ENCODE measurements at regions not wholly inside any gene's neighbourhood (a gene's known extent, or its start where the extent isn't known, plus 50 kb on each side); places are given as distances from the start of the nearest gene placed in this dataset.
"Not testable (repeated sequence)": the region's sequence is repeated elsewhere in the genome, so short reads cannot be mapped to it uniquely, and the experiment has no call there.

DNA sequence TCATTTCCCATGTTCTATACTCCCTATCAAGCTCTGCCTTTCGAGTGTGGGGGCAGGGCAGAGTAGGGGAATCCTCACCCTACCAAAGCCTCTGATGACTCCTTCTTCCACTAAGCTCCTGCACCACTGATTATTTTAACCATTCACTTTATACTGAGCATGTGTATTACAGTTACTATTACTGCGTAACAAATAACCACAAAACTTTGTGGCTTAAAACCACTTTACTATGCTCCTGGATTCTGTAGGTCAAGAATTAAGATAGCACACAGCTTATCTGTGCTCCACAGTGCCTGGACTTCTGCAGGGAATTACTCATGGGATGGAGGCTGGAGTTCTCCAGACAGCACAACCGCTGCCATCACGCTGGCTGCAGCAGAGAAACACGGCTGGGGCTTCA is 117.4 kb upstream of the DNAJC10 start:
- DNase-seq: no peak

GRCh38 chr2:182605166-182605565 is 110.9 kb upstream of the DNAJC10 start:
- no peak for DNase-seq

DNA sequence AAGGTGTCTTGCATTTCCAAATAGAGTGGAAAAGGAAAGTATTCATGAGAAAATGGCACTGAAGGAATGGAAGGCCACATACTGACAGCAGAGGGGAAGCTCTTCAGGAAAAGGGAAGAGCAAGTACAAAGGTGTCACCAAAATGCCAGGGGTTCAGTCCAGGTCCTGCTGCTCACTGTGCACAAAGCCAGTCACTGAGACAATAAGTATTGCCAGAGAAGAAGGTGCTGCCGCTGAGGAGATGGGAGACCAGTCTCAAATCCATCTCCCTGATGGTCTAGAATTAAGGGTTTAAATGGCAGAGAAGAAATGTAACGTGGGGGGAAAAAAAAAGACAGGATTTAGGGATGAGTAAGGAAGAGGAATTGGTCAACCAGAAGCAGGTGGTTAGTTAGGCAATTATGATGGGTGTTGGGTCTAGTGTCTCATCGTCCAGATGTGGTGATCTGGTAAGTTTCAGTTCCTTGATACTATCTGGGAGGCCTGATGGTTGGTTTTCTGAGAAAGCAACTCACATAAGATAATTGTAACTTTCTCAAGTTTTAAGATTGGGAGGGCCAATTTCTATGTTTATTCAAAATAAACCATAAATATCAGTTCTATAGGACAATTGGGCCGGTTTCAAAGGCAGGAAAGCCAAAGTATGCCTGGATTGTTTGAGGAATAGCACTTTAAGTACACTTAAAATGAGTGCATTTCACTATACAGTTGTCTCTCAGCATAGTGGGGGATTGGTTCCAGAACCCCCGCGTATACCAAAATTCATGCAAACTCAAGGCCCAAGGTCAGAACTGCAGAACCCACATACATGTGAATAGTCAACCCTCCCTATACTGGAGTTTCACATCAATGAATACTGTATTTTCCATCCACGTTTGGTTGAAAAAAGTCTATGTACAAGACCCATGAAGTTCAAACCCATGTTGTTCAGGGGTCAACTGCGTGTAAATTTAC is 109.1 kb upstream of the DNAJC10 start:
- no peak for DNase-seq

DNA sequence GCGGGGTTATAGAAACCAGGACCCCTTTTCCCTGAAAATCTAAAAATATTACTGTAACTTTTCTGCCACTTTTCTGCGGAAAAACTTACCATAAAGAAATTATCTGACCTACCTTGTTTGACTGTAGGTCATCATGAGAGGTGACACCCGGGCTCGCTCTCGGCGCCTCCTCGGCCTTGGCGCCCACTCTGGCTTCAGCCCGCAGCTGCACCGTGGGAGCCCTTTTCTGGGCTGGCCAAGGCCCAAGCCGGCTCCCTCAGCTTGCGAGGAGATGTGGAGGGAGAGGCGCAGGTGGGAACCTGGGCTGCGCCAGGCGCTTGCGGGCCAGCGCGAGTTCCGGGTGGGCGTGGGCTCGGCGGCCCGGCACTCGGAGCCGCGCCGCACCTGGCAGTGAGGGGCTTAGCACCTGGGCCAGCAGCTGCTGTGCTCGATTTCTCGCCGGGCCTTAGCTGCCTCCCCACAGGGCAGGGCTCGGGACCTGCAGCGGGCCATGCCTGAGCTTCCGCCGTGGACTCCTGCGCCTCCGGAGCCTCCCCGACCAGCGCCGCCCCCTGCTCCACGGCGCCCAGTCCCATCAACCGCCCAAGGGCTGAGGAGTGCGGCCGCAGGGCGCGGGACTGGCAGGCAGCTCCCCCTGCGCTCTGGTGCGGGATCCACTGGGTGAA is 107.7 kb upstream of the DNAJC10 start:
- no peak for DNase-seq

- not testable (repeated sequence) for DNase-seq
Observed at GRCh38 chr2:182609005-182609404, 107.1 kb upstream of the DNAJC10 start.

DNA sequence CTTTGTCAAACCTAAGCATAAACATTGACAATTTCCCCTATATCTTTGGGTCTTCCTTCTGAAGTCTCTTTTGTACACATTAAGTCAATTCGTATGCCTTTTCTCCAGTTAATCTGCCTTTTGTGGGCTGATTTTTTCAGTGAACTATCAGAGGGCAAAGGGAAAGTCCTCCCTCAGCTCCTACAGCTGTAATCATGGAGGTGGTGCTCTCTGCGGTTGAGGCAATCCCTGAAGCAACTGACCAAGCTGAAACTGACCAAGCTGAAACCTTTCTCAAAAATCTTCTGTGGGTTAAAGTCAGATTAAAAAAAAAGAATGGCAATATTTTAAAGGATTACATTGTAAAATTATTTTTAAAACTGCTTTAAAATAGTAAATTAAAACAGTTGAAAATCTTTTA is 105.8 kb upstream of the DNAJC10 start:
- DNase-seq: no peak

DNA sequence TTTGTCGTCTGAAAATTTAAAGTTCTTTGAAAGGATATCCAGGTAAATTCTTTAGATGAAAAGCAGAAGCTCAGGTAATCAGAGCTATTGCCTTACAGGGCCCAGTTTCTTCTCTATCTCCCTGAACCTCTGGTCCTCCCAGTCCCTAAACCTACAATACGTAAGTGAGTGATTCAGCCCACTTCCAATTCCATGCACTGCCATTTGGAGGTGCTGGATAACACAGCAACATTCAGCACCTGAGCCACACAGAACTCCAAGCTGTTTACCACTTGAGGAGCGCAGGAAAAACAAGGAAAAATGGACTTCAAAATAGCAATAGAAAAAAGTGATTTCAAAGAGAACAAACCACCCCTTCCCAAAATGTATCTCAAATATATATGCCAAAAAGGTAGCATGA is 105.0 kb upstream of the DNAJC10 start:
- no peak for DNase-seq

- DNase-seq: no peak
Observed at GRCh38 chr2:182615036-182615435, 101.0 kb upstream of the DNAJC10 start.

DNA sequence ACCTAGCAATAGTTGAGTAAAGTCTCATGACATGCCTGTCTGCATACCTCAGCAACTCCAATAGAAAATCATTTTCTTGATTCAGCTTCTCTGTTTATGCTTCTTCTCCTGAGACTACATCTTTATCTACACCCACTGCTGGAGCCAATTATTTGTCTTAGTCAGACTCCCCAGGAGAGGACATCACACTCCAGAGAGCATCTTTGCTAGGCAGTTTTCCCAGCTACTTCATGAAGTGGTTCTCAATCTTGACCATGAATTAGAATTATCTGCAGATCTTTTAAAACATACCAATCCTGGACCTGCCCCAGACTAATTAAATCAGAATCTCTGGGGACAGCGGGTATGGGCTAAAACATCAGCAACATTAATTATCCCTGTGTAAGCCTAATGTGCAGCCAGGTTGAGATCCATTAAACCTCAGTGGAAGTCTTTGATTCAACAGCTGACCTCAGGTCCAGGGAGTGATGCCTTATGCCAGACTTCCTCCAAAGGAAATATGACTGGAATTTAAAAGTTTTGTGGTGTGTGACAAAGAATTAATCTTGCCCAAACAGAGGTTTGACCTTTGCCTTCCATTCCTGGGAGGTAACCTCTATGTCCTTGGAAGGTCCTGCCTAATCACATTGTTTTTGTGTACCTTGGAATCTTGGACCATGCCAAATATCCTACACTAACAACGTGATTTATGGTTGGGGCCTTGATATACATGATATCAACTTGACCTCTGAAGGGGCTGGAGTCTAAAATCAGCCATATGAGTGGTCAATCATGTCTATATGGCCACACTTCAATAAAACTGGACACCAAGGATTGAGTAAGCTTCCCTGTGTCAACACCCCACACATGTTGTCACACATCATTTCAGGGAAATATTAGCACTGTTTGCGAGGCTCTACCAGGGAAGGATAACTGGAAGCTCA is 99.3 kb upstream of the DNAJC10 start:
- peak; percentile 70 for DNase-seq

- DNase-seq: no peak
Observed at GRCh38 chr2:182618672-182619079, 97.4 kb upstream of the DNAJC10 start.

DNA sequence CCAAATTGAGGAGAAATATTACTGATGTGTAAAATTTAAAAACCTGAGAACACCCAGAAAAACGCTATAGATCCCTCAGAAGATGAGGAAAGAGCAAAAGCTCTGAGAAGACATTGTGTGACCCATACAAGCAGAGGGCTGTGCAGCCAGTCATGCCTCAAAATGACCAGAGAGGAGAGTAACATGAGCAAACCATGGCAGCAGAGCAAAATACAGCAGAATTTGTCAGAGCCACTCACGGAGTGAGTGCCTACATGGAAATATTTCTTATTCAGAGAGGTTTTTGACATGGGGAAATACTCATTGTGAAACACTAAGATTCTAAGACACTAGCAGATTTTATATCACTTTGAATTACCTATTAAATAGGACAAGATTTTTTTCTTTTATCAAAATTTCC is 96.8 kb upstream of the DNAJC10 start:
- DNase-seq: no peak

DNA sequence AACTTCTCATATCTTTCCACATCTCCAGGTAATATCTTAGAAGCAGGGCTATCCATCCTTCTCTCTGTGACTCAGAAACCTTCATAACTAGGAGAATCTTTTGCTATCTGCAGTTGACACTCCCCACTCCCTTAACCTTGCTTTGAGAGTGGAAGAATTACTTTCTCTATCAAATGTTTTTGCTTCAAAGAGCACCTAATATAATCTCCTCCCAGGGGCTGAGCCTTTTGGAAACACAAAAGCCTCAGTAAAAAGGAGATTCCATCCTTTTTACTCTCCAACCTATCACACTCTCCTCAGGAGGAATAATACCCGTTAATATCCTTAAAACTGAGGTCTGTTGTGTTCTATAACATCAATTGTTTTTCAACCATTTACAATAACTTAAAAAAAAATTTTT is 94.9 kb upstream of the DNAJC10 start:
- DNase-seq: no peak

GRCh38 chr2:182621810-182622209 is 94.2 kb upstream of the DNAJC10 start:
- no peak for DNase-seq

DNA sequence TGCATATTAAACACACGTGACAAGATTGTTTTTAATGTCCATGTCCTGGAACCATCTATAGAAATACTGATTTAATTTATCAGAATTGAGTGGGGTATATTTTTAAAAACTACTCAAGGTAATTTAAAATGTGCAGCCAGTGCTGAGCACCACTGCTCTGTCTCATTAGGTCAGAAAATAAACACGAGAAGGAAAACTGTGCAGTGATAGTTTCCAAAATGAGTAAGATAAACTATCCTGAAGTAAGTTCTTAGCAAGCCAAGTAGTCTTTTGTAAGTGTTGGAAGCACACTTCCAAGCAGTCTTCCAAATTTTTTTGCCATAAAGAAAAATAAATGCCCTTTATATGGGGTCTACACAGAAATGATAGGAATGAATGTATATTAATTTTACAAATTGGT is 93.8 kb upstream of the DNAJC10 start:
- no peak for DNase-seq

GRCh38 chr2:182625814-182626213 is 90.2 kb upstream of the DNAJC10 start:
- DNase-seq: no peak

DNA sequence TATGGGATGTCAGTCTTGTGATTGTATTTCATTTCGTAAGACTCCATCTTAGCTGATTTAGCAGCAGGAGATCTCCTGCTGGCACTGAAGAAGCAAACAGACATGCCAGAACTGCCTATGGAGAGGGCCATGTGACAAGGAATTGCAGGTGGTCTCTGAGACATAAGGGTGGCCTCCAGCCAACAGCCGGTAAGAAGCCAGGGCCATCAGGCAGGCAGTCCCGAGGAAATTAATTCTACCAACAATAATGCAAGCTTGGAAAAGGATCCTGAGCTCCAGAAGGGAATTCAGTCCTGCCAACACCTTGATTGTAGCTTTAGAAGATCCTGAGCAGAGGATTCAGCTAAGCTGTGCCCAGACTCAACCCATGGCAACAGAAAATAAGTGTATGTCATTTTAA is 87.1 kb upstream of the DNAJC10 start:
- no peak for DNase-seq

DNA sequence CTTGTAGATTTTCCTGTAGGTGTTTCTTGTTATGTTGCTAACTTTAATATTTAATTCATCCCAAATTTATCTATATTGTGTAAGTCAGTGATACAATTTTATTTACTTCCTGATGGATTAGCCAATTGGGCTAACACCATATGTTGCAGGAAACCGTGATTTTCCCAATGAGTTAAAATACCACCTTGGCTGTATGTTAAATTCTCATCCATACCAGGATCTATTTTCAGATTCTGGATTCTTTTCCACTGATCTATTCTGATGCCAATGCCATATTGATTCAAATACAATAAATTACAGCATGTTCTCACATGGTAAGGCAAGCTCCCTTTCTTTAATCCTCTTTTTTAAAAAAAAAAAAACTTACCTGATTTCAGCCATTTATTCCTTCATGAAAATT is 85.8 kb upstream of the DNAJC10 start:
- DNase-seq: no peak

- DNase-seq: no peak
Observed at GRCh38 chr2:182631299-182631698, 84.8 kb upstream of the DNAJC10 start.

DNA sequence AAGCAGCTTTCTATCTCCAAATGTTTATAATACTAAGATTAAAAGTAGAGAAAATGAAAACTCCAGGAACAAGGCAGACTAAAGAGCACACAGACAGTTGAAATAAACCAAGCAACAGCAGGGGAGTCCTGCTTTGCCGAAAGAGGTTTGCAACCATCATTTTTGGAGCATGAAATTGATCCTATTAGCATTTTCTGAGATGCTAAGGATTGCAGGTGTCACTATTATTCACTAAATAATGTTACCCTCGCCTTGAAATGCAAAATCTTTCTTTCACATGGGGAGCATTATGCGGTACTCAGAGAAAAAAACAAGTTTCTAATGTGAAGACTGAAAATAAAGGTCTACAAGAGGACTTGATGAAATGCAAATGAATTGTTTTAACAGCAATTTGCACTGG is 81.7 kb upstream of the DNAJC10 start:
- DNase-seq: no peak

DNA sequence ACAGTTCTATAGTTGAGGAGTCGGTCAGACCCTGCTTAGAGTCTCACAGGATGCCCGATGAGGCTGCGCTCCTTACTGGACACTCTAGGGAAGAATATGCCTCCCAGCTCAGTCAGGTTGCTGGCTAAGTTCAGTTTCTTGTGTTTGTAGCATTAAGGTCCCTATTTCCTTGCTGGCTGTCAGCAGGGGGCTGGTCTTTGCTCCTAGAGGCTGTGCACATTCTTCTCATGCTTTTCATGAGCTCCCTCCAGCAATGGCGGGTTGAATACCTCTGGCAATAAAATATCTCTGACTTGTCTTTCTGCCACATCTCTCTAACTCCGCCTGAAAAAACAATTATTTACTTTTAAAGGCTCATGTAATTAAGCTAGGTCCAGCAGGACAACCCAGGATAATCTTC is 79.4 kb upstream of the DNAJC10 start:
- DNase-seq: no peak

- DNase-seq: no peak
Observed at GRCh38 chr2:182638667-182639066, 77.4 kb upstream of the DNAJC10 start.

DNA sequence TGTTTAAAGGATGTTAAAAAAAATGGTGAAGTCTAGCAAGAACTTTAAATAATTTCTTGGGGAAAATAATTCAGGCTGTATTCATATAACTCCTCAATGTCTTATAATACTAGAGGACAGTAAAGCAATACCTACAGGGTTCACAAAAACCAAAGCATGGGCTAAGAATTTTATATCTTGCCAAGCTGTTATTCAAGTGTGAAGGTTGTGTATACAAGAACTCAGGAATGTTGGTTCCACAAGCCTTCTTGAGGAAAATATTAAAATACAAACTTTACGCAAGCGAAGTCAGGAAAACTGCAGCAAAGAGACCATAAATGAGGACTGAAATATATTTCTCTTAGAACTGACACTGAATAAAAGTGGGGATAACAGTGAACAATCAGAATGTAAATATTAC is 76.1 kb upstream of the DNAJC10 start:
- DNase-seq: no peak

DNA sequence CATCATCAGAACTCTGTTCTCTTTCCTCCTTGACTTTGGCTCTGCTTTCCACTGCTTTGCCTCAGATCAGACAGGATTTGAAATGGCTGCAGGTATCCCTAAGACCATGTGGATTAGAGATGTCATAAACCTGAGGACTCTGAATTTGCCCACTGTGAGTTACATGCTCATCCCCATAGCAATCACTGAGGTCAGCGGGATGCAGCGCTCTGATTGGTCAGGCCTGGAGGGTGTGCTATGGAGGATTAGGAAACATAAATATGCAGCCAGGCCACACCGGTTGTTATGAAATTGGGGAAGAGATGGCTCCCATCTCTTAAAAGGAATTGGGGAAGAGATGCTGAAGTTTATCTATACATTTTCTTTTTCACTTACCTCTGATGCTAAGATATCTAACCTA is 73.7 kb upstream of the DNAJC10 start:
- peak; percentile 69 for DNase-seq

All from dermis blood vessel endothelial cell (primary cell).